IgD-negative memory B cell (primary cell): ENCODE measurements at regions not wholly inside any gene's neighbourhood (a gene's known extent, or its start where the extent isn't known, plus 50 kb on each side); places are given as distances from the start of the nearest gene placed in this dataset.

Source experiments
- H3K27ac Mint-ChIP-seq, 3 donors: one replicate each; pipeline ENCODE4 v1.8.0; 2020 to 2022; ENCODE audit warnings: mild to moderate bottlenecking in 3 of 3, mixed read lengths in 3 of 3, moderate library complexity in 1 of 3
- H3K27me3 Mint-ChIP-seq: one replicate; pipeline ENCODE4 v1.8.0; 2021; ENCODE audit warnings: mixed read lengths
- H3K36me3 Mint-ChIP-seq: one replicate; pipeline ENCODE4 v1.8.0; 2020; ENCODE audit warnings: mild to moderate bottlenecking, mixed read lengths
- H3K4me1 Mint-ChIP-seq, 3 donors: one replicate each; pipeline ENCODE4 v1.8.0; 2020 to 2022; ENCODE audit warnings: mixed read lengths in 3 of 3, mild to moderate bottlenecking in 1 of 3
- H3K4me3 Mint-ChIP-seq, 4 donors: one replicate each; pipeline ENCODE4 v1.8.0; 2020 to 2022; ENCODE audit warnings: mild to moderate bottlenecking in 4 of 4, mixed read lengths in 4 of 4, moderate library complexity in 3 of 4
- H3K9me3 Mint-ChIP-seq, 3 donors: one replicate each; pipeline ENCODE4 v1.8.0; 2020 to 2021; ENCODE audit warnings: mixed read lengths in 3 of 3, mild to moderate bottlenecking in 1 of 3

DNA sequence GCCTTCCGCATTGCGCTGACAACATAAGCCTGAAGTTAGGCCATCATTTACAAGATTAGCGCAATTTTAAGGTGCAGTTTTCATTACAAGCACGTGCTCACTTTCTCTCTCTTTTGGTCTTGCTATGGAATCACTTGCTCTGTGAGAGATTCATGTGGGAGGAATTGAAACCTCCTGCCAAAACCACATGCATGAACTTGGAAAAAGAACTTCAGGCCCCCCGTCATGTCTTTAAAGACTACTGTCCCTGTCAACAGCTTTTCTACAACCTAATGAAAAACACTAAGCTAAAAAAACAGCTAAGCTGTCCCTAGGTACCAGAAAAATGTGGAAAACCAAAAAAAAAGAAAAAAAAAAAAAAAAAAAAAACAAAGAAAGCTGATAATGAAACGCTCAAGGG, 1707.6 kb upstream of the RAG2 start:
- Mint-ChIP-seq H3K36me3 (peaks cover 1% of the 10 kb centered on the region), H3K4me1 (no peaks in the 10 kb centered on the region), H3K27me3 (no peaks in the 10 kb centered on the region), H3K4me3 (no peak overlapping the region), H3K27ac (no peak overlapping the region), H3K9me3 (peaks cover 0 to 9% (median 0%) of the 10 kb centered on the region in 3 donors)

DNA sequence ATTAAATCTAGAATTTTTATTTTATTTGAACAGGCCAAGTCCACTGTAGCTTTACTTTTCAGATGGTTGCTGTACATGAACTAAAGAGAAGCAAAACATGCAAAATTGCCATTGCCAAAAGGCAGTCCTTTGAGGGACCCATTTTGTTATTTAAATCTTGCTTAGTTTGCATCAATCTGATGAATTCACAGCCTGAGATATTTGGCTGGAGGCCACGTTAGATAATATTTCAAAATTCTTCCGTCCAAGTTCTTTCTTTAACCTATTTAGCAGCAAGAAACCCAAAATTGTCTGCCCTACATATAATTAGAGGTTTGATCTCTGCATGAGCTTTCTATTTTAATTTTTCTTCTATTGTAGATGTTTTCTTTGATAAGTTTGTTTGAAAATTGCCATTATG, 1706.9 kb upstream of the RAG2 start:
- no peaks in the 10 kb centered on the region for H3K4me1 Mint-ChIP-seq
- H3K27me3 Mint-ChIP-seq, result no peaks in the 10 kb centered on the region
- no peaks in the 10 kb centered on the region for H3K36me3 Mint-ChIP-seq
- no peak overlapping the region for H3K4me3 Mint-ChIP-seq
- H3K27ac Mint-ChIP-seq, result no peak overlapping the region
- peaks cover 0 to 11% (median 0%) of the 10 kb centered on the region in 3 donors for H3K9me3 Mint-ChIP-seq

DNA sequence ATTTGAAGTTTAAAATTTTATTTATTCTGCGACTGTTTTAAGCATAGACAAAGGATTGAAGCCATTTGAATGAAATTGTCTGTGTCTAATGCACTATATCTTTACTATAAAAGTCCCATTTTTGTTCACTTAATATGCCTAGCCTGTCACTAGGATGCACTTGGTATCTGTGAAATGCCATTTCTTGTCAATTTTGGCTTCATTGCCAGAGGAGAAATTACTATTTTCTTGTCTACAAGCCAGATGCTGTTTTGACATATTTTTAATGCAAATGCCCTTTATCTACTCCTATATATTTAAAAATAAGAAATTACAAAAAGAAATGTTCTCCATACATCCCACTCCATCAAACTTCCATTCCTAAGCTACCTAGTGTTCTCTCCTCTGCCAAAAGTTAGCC, 1704.5 kb upstream of the RAG2 start:
- H3K4me3 Mint-ChIP-seq, result no peak overlapping the region
- no peak overlapping the region for H3K27ac Mint-ChIP-seq
- peaks cover 0 to 11% (median 3%) of the 10 kb centered on the region in 3 donors for H3K9me3 Mint-ChIP-seq
- H3K4me1 Mint-ChIP-seq, result no peaks in the 10 kb centered on the region
- no peaks in the 10 kb centered on the region for H3K36me3 Mint-ChIP-seq
- no peaks in the 10 kb centered on the region for H3K27me3 Mint-ChIP-seq

DNA sequence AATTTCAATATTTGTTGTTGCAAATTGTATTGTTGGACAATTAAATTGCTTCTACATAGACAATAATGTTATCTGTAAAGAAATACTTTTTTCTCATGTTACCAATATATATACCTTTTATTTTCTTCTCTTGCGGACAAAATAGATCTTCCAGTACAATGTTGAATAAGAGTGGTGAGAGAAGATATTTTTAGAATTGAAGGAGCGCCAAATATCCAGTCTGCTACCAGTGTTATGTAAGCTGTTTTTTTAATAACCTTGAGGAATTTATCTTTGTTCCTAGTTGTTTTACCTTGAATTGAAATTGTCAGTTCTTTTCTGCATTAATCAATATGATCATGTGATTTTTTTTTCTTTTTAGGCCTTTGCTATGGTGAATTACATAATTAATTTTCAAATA, 1702.5 kb upstream of the RAG2 start:
- H3K4me1 Mint-ChIP-seq, result no peaks in the 10 kb centered on the region

DNA sequence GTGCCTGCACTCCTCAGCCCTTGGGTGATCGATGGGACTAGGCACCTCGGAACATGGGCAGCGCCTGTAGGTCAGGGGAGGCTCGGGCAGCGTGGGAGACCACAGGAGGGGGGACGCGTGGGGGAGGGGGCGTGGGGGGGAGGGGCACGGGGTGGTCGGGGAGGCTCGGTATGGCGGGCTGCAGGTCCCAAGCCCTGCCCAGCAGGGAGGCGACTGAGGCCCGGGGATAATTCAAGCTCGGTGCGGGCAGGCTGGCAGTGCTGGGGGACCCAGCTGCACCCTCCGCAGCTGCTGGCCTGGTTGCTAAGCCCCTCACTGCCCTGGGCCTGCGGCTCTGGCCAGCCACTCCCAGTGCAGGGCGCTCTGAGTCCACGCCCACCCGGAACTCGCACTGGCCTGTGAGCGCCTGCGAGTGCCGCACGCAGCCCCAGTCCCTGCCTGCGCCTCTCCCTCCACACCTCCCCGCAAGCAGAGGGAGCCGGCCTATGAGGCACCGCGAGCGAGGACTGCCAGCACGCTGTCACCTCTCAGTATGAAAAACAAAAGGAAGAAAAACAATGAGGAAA, 1698.3 kb upstream of the RAG2 start:
- H3K4me1 Mint-ChIP-seq, result no peaks in the 10 kb centered on the region
- no peaks in the 10 kb centered on the region for H3K27me3 Mint-ChIP-seq
- H3K4me3 Mint-ChIP-seq, result no peak overlapping the region
- no peaks in the 10 kb centered on the region for H3K36me3 Mint-ChIP-seq
- H3K27ac Mint-ChIP-seq, result no peak overlapping the region
- peaks cover 5 to 16% (median 6%) of the 10 kb centered on the region in 3 donors for H3K9me3 Mint-ChIP-seq

More for the DNA sequence above, 1702.5 kb upstream of the RAG2 start:
- H3K4me3 Mint-ChIP-seq, result no peak overlapping the region
- no peak overlapping the region for H3K27ac Mint-ChIP-seq
- no peaks in the 10 kb centered on the region for H3K36me3 Mint-ChIP-seq
- H3K27me3 Mint-ChIP-seq, result no peaks in the 10 kb centered on the region
- peaks cover under 1 to 12% (median 4%) of the 10 kb centered on the region in 3 donors for H3K9me3 Mint-ChIP-seq

DNA sequence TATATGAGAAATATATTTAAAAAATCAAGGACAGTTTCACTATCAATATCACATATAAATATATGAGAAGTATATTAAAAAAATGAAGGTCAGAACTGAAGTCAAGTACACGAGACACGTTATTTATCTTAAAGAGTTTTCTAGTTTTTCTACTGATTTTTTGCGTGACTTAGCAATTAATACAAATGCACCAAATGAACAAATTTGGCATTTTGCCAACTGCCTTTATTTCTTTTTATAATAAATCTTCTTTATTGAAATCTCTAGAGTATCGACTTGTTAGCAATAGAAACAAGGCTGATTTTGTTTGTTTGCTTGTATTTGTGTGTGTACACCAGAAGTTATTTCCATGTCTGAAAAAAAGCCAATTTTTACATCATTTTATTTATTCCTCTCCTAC, 1684.7 kb upstream of the RAG2 start:
- H3K27me3 Mint-ChIP-seq, result no peaks in the 10 kb centered on the region
- H3K27ac Mint-ChIP-seq, result no peak overlapping the region
- no peak overlapping the region for H3K4me3 Mint-ChIP-seq
- H3K36me3 Mint-ChIP-seq, result no peaks in the 10 kb centered on the region
- peaks cover 0 to 1% (median 0%) of the 10 kb centered on the region in 3 donors for H3K9me3 Mint-ChIP-seq
- peaks cover 0 to 2% (median 0%) of the 10 kb centered on the region in 3 donors for H3K4me1 Mint-ChIP-seq

DNA sequence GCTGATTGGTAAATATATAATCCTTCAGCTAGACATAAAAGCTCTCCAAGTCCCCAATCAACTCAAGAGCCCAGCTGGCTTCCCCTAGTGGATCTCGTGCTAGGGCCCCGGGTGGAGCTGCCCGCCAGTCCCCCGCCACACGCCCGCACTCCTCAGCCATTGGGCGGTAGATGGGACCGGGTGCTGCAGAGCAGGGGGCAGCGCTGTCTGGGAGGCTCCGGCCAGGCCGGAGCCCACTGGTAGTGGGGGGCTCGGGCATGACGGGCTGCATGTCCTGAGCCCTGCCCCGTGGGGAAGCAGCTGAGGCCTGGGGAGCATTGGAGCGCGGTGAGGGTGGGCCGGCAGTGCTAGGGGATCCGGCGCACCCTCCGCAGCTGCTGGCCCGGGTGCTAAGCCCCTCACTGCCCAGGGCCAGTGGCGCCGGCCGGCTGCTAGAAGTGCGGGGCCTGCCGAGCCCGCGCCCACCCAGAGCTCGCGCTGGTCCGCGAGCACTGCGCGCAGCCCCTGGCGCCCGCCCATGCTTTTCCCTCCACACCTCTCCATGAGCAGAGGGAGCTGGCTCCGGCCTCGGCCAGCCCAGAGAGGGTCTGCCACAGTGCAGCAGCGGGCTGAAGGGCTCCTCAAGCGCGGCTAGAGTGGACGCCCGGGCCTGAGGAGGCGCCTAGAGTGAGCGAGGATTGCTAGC, 1680.6 kb upstream of the RAG2 start:
- Mint-ChIP-seq H3K36me3 (no peaks in the 10 kb centered on the region), H3K27me3 (no peaks in the 10 kb centered on the region), H3K9me3 (peaks cover 0 to 5% (median 2%) of the 10 kb centered on the region in 3 donors), H3K4me3 (no peak overlapping the region), H3K4me1 (peaks cover 0 to 2% (median 0%) of the 10 kb centered on the region in 3 donors), H3K27ac (no peak overlapping the region)

DNA sequence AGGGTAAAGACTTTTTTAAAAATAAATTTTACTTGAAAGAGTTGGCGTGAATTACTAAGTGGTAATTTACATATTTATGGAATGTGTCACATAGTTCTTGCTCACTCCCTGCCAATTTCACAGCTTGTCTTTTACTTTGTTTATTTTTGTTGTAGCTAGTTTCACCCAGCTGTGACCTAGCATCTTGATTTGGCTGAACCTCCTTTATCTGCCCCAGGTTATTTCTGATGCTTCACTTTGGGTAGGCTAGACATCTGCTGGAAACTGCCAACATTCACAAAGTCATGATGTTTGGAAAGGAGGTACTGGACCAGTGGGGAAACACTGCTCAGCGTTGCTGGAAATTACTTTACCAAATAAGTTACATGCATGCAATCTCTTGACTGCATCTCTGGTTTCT, 1676.0 kb upstream of the RAG2 start:
- Mint-ChIP-seq H3K36me3 (no peaks in the 10 kb centered on the region), H3K27ac (no peak overlapping the region), H3K4me1 (no peaks in the 10 kb centered on the region), H3K27me3 (no peaks in the 10 kb centered on the region), H3K4me3 (no peak overlapping the region), H3K9me3 (peaks cover 0 to 11% (median 4%) of the 10 kb centered on the region in 3 donors)

DNA sequence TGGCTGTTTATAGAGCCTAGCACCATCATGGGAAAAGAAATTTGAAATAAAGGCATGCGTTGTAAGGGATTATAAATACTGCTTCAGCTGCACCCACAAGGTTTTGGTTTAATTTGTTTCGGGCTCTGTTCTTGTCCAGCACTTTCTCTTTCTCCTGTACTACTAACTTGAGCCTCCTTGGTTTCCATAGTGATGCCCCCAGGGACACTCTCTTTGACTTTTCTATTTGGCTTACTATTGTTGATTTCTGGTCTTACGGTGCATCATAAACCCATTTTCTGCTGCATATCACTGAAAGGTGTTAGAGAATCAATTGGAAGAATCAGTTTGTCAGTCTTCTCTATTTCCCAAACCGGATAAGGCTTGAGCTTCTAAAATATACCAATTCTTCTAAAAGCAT, 1674.3 kb upstream of the RAG2 start:
- Mint-ChIP-seq H3K27ac (no peak overlapping the region), H3K4me1 (no peaks in the 10 kb centered on the region)

DNA sequence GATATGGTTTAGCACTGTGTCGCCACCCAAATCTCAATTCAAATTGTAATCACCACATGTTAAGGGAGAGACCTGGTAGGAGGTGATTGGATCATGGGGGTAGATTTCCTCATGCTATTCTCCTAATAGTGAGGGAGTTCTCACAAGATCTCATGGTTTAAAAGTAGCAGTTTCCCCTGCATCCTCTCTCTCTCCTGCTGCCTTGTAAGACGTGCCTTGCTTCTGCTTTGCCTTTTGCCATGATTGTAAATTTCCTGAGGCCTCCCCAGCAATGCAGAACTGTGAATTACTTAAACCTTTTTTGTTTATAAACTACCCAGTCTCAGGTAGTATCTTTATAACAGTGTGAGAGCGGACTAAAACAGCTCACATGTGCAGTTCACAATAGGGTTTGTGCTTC, 1668.7 kb upstream of the RAG2 start:
- Mint-ChIP-seq H3K9me3 (peaks cover 2 to 9% (median 4%) of the 10 kb centered on the region in 3 donors), H3K4me1 (no peaks in the 10 kb centered on the region), H3K4me3 (no peak overlapping the region), H3K36me3 (no peaks in the 10 kb centered on the region), H3K27ac (no peak overlapping the region), H3K27me3 (no peaks in the 10 kb centered on the region)

More for the DNA sequence above, 1674.3 kb upstream of the RAG2 start:
- Mint-ChIP-seq H3K9me3 (peaks cover 0 to 11% (median 4%) of the 10 kb centered on the region in 3 donors), H3K4me3 (no peak overlapping the region), H3K27me3 (no peaks in the 10 kb centered on the region), H3K36me3 (no peaks in the 10 kb centered on the region)

DNA sequence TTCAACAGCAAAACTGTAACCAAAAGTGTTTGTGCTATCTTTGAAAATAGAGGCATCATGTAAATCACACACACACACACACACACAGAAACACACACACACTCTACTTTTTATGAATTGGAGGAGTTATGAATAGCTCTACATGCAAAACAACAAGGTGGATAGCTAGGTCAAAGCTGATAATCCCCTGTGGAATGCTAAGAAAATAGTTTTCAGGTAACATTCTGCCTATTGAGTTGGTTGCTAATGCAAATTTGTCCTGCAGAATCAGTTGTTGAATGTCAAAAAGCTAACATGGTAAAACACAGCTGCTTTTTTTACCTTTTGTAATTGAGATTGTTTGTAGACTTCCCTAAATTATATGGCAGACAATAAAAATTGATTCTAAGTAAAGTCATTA, 1658.4 kb upstream of the RAG2 start:
- H3K36me3 Mint-ChIP-seq, result no peaks in the 10 kb centered on the region
- no peaks in the 10 kb centered on the region for H3K4me1 Mint-ChIP-seq
- peaks cover 1 to 14% (median 5%) of the 10 kb centered on the region in 3 donors for H3K9me3 Mint-ChIP-seq
- H3K4me3 Mint-ChIP-seq, result no peak overlapping the region
- no peaks in the 10 kb centered on the region for H3K27me3 Mint-ChIP-seq
- H3K27ac Mint-ChIP-seq, result no peak overlapping the region

DNA sequence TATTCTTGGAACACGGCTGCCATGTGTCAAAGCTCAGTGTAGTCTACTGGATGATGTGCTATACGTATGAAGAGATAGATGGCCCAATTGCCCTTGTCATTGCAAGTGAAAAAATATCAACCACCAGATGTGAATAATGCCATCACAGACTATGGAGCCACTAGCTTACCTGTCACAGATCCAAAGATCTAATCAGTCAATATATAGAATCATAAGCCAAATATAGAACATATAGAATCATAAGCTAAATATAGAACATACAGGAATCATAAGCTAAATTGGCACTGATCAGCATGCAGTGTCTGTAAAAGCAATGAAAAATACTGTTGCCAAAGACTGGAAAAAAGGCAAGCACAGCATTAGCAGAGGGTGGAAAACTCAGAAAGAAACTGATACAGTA, 1656.9 kb upstream of the RAG2 start:
- Mint-ChIP-seq H3K36me3 (no peaks in the 10 kb centered on the region), H3K4me1 (no peaks in the 10 kb centered on the region), H3K27ac (no peak overlapping the region), H3K27me3 (no peaks in the 10 kb centered on the region), H3K9me3 (peaks cover 1 to 10% (median 3%) of the 10 kb centered on the region in 3 donors), H3K4me3 (no peak overlapping the region)

DNA sequence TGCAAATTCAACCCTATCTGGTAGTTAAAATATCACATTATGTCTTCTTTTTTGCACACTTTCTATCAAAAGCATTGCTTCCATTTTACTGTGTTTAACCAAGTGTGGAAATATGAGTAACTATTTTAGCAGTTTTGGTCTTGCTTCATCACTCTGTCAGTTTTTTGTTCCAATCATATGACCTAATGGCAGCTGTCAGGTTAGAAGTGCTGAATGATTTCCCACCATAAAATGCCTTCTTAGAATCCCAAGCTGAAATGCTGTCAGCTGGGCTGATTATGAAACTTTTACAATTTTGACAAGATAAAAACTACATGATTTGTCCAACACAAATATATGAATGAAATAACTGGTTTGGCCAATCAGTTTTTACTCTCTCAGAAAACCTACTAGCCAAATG, 1654.6 kb upstream of the RAG2 start:
- no peaks in the 10 kb centered on the region for H3K36me3 Mint-ChIP-seq
- no peaks in the 10 kb centered on the region for H3K4me1 Mint-ChIP-seq
- peaks cover 1 to 6% (median 3%) of the 10 kb centered on the region in 3 donors for H3K9me3 Mint-ChIP-seq
- H3K4me3 Mint-ChIP-seq, result no peak overlapping the region
- no peaks in the 10 kb centered on the region for H3K27me3 Mint-ChIP-seq
- H3K27ac Mint-ChIP-seq, result no peak overlapping the region

DNA sequence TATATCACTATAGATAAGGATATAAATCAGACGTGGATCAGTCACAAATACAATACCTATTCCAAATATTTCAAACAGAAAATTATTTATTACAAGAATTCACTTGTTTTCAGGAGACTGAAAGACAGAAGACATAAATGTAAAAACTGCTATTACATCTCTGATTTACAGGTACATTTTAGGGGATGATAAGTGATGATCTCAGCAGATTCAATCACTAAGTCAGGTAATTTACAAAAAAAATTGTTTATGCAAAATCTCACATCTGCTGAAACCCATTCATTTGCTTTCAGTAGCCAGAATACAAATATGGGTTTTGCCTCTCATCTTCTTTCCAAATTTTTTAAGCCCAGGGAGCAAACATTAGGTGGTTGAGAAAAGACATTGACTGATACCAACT, 1648.4 kb upstream of the RAG2 start:
- H3K36me3 Mint-ChIP-seq, result no peaks in the 10 kb centered on the region
- H3K9me3 Mint-ChIP-seq, result peaks cover 0 to 4% (median 2%) of the 10 kb centered on the region in 3 donors
- H3K27me3 Mint-ChIP-seq, result no peaks in the 10 kb centered on the region
- H3K27ac Mint-ChIP-seq, result no peak overlapping the region
- no peak overlapping the region for H3K4me3 Mint-ChIP-seq
- no peaks in the 10 kb centered on the region for H3K4me1 Mint-ChIP-seq

DNA sequence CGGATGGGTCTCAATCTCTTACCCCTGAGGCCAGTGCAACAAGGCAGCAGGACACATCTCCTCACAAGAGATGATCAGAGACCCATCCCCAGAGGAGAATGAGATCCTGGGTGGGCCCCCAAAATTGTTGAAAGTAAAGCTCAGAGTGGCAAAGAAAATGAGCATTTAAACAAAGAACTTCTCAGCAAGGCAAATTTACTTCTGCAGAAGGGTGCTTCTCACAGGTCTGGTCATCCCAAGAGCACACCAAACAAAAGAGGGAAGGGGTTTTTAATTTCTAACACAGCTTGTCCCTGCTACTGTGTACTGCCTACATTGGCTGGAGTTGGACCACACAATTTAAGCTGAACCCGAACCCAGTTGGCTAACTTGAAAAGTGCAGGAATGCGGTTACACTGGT, 1628.6 kb upstream of the RAG2 start:
- Mint-ChIP-seq H3K27ac (no peak overlapping the region), H3K9me3 (peaks cover 8 to 11% (median 9%) of the 10 kb centered on the region in 3 donors), H3K4me3 (no peak overlapping the region), H3K36me3 (no peaks in the 10 kb centered on the region), H3K4me1 (peaks cover 0 to 1% (median 0%) of the 10 kb centered on the region in 3 donors), H3K27me3 (no peaks in the 10 kb centered on the region)

DNA sequence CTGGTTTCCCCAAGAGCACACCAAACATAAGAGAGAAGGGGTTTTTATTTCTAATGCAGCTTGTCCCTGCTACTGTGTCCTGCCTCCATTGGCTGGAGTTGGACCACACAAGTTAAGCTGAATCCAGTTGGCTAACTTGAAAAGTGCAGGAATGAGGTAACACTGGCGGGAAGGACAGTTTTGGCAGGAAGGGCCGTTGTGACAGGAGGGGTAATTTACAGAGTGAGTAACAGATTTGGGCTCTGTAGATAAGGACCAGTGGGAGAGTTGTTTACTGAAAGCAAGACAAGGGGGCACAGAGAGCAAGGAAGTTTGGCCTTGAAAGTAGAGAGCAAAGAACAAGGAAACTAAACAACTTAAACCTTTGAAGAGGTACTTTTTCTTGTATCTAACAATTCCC, 1623.3 kb upstream of the RAG2 start:
- peaks cover 0 to 1% (median 0%) of the 10 kb centered on the region in 3 donors for H3K4me1 Mint-ChIP-seq
- peaks cover 4 to 13% (median 7%) of the 10 kb centered on the region in 3 donors for H3K9me3 Mint-ChIP-seq
- no peak overlapping the region for H3K4me3 Mint-ChIP-seq
- no peaks in the 10 kb centered on the region for H3K36me3 Mint-ChIP-seq
- H3K27me3 Mint-ChIP-seq, result no peaks in the 10 kb centered on the region
- H3K27ac Mint-ChIP-seq, result no peak overlapping the region
